RWPE1 (cell line): ENCODE measurements at regions not wholly inside any gene's neighbourhood (a gene's known extent, or its start where the extent isn't known, plus 50 kb on each side); places are given as distances from the start of the nearest gene placed in this dataset.

Source experiments
- CTCF ChIA-PET: fragments of 350-600 bp; sonication (Branson Sonifier 250); formaldehyde crosslinking; extraction: SDS; loops from one replicate; lab custom pipeline; 2021; lab: Yijun Ruan, JAX
- POLR2A ChIA-PET: fragments of 400-600 bp; formaldehyde crosslinking; extraction: SDS; loops from one replicate; lab custom pipeline; 2020; ENCODE audit warnings: antibody characterized with exemption; ENCODE audit not compliant: low non-redundant PET; lab: Yijun Ruan, JAX
- DNase-seq: peaks from one replicate; pipeline ENCODE4 v3.0.0; 2012; ENCODE audit warnings: low spot score
- H3K27ac ChIP-seq: fragments of 450-650 bp; 2 replicates; pipeline ENCODE4 v1.5.1; 2017
- CTCF ChIP-seq: fragments of 450-650 bp; conservative IDR thresholded peaks from 2 replicates; pipeline ENCODE4 v1.5.1; 2017; ENCODE audit warnings: low read depth, mild to moderate bottlenecking

- no peak for TF ChIP-seq CTCF
- CTCF ChIA-PET = no interaction called here
- H3K27ac ChIP-seq = no peak overlapping the region
- DNase-seq = no peak
- POLR2A ChIA-PET = no interaction called here
Observed at GRCh38 chr11:100612766-100613165, 74.3 kb upstream of the ARHGAP42 start.

- ChIA-PET POLR2A (no interaction called here), CTCF (interaction anchor here (0.6 kb wide), 1 partner anchor 158 kb away, joined by 3 read pairs; no protein-coding TSS in a partner anchor)
- DNase-seq = no peak
- no peak for TF ChIP-seq CTCF
- no peak overlapping the region for H3K27ac ChIP-seq
Observed at GRCh38 chr11:100618914-100619313, 68.2 kb upstream of the ARHGAP42 start.

GRCh38 chr11:100619484-100619883, 67.6 kb upstream of the ARHGAP42 start:
- no peak for TF ChIP-seq CTCF
- no peak for DNase-seq
- no peak overlapping the region for H3K27ac ChIP-seq
- POLR2A ChIA-PET = no interaction called here
- CTCF ChIA-PET = interaction anchor here (0.6 kb wide), 1 partner anchor 157 kb away, joined by 3 read pairs; no protein-coding TSS in a partner anchor

- DNase-seq = no peak
- no peak for TF ChIP-seq CTCF
- CTCF ChIA-PET = no interaction called here
- no peak overlapping the region for H3K27ac ChIP-seq
- POLR2A ChIA-PET = no interaction called here
Observed at GRCh38 chr11:100622404-100622803, 64.7 kb upstream of the ARHGAP42 start.

GRCh38 chr11:100624346-100624745, 62.7 kb upstream of the ARHGAP42 start:
- no peak overlapping the region for H3K27ac ChIP-seq
- no peak for TF ChIP-seq CTCF
- ChIA-PET POLR2A (no interaction called here), CTCF (no interaction called here)
- DNase-seq = no peak

GRCh38 chr11:100625041-100625440, 62.0 kb upstream of the ARHGAP42 start:
- CTCF ChIA-PET = no interaction called here
- no peak for TF ChIP-seq CTCF
- DNase-seq = no peak
- POLR2A ChIA-PET = no interaction called here
- no peak overlapping the region for H3K27ac ChIP-seq
